BJ (cell line): ENCODE measurements at regions not wholly inside any gene's neighbourhood (a gene's known extent, or its start where the extent isn't known, plus 50 kb on each side); places are given as distances from the start of the nearest gene placed in this dataset.

Source experiments
- CTCF ChIA-PET: fragments of 350-600 bp; formaldehyde crosslinking; extraction: SDS; loops from one replicate; lab custom pipeline; 2021; ENCODE audit warnings: antibody characterized with exemption, inconsistent platforms; lab: Yijun Ruan, JAX
- POLR2A ChIA-PET: fragments of 300-600 bp; sonication (Branson Sonifier 250); formaldehyde crosslinking; extraction: SDS; loops from one replicate; lab custom pipeline; 2021; ENCODE audit warnings: antibody characterized with exemption; lab: Charles Lee
- DNase-seq: peaks from one replicate; pipeline ENCODE4 v3.0.0-alpha.2; 2011; ENCODE audit warnings: low read depth
- H3K27me3 ChIP-seq: 2 replicates; pipeline ENCODE4 v1.6.0; 2011; ENCODE audit warnings: low read length; ENCODE audit not compliant: control insufficient read depth, insufficient read depth
- H3K36me3 ChIP-seq: 2 replicates; pipeline ENCODE4 v1.5.1; 2011; ENCODE audit warnings: low read length; ENCODE audit not compliant: control insufficient read depth, insufficient read depth
- H3K4me3 ChIP-seq: 2 replicates; pipeline ENCODE4 v1.5.1; 2011; ENCODE audit warnings: low read depth, mild to moderate bottlenecking, control low read depth, low read length
- TF ChIP-seq, protein P1 (sequence below): IDR thresholded peaks from 2 replicates; pipeline ENCODE4 v1.5.1; 2011; ENCODE audit warnings: low read depth, mild to moderate bottlenecking, control low read depth, inconsistent platforms, low read length, moderate library complexity; ENCODE audit not compliant: insufficient read depth

DNA sequence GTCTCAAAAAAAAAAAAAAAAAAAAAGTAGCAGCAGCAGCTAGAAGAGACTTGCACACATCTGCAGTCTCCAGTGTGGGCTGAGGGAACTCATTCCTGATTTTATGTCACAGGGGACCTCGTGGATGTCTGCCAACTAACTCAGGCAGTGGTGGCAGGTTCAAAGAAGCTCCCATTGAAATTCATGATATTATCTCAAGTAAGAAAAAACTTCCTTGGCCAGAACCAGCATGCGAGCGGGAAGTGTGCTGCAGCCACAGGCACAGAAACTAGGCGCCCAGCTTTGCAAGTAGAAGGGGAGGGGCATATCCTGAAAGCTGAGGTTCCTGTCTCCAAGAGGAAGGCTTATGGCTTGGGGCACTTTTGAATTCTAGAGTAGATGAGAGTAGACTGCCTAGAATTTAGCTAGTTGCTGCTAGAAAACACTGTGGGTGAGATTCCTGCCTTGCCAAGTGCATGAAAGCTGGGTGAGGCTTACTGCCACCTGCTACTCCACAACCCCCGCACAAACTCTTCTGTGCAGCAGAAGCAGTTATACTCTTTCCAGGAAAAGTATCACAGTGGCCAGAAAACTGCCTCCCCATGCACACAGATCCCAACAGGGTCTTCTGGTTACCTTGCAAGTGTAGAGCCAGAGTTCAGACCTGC, 603.8 kb upstream of the CA10 start:
- Histone ChIP-seq H3K36me3 (no peaks in the 10 kb centered on the region), H3K4me3 (no peak overlapping the region), H3K27me3 (no peaks in the 10 kb centered on the region)
- DNase-seq, result no peak
- TF ChIP-seq, protein P1, sequence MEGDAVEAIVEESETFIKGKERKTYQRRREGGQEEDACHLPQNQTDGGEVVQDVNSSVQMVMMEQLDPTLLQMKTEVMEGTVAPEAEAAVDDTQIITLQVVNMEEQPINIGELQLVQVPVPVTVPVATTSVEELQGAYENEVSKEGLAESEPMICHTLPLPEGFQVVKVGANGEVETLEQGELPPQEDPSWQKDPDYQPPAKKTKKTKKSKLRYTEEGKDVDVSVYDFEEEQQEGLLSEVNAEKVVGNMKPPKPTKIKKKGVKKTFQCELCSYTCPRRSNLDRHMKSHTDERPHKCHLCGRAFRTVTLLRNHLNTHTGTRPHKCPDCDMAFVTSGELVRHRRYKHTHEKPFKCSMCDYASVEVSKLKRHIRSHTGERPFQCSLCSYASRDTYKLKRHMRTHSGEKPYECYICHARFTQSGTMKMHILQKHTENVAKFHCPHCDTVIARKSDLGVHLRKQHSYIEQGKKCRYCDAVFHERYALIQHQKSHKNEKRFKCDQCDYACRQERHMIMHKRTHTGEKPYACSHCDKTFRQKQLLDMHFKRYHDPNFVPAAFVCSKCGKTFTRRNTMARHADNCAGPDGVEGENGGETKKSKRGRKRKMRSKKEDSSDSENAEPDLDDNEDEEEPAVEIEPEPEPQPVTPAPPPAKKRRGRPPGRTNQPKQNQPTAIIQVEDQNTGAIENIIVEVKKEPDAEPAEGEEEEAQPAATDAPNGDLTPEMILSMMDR, result no peak
- POLR2A ChIA-PET, result no interaction called here
- CTCF ChIA-PET, result no interaction called here

DNA sequence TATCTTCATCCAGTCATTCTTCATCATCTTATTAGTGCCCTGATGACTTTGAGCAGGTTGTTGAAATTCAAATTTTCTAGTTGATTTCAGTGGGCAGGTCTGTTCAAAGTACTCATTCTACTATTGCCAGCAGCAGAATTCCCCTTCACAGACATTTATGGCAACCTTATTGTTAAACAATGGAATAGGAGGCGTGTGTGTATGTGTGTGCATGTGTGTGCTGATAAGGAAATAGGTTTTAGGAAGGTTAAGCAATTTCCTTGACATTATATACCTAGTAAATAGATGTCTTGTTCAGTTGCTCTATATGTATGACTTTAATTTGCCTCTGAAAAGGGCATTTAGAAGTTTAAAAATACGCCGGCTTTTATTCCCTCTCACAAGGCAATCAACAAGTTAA, 601.4 kb upstream of the CA10 start:
- ChIA-PET POLR2A (no interaction called here), CTCF (no interaction called here)
- TF ChIP-seq, protein P1, result no peak
- DNase-seq, result no peak
- Histone ChIP-seq H3K4me3 (no peak overlapping the region), H3K36me3 (no peaks in the 10 kb centered on the region), H3K27me3 (no peaks in the 10 kb centered on the region)

DNA sequence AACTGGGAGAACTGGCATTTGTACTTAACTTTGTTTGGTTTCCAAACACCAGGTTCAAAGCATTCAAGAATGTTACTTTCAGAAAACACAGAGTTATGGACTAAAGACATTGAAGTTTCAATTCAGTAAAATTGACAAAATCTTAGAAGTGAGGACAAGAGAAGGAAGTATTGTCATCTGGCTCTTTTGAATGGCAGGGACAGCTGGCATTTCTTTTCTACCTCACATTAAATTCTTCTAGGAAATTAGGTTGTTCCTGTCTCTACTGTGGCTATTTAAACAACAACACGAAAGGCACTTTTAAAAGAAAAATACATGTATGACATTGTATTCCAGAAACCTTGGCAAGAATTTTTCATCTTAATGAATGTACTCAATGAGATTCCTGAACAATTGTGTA, 600.0 kb upstream of the CA10 start:
- DNase-seq, result no peak
- Histone ChIP-seq H3K27me3 (no peaks in the 10 kb centered on the region), H3K4me3 (no peak overlapping the region), H3K36me3 (no peaks in the 10 kb centered on the region)
- ChIA-PET POLR2A (no interaction called here), CTCF (no interaction called here)
- TF ChIP-seq, protein P1, result no peak

DNA sequence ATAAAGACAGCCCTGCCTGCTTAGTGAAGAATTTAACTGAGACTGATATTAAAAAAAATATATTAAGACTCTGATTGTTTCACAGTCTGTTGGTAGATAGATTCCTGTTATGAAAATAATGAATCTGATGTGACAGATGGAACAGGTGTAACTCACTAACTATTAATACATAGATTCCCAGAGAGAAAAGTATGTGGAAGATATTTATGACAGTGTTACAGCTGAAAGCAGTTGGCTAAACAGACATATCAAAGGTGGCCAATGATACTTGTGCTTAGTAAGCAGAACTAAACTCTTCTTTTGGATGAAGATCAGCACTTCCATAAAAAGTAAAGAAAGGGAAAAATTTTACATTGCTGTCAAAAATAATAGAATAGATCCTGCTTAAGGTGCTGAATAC, 598.2 kb upstream of the CA10 start:
- H3K36me3 ChIP-seq, result no peaks in the 10 kb centered on the region
- CTCF ChIA-PET, result no interaction called here
- POLR2A ChIA-PET, result no interaction called here
- no peaks in the 10 kb centered on the region for H3K27me3 ChIP-seq
- H3K4me3 ChIP-seq, result no peak overlapping the region
- TF ChIP-seq, protein P1, result no peak
- DNase-seq, result no peak

DNA sequence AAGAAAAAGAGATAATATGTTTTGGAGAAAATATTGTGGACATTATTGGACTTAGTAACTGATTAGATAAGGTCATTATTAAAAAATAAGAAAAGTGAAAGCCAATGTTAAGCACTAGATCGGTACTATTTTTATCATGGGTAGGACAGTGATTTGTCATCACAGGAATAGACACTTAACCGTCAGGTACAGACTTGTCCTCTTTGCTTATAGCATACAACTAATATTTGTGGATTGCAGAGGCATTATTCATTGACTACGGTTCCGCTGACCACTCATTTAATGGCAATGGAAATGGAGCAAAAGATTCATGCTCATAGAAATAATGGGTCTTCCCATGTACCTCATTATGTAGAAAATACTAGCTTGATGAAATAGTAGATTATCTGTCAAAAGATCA, 596.3 kb upstream of the CA10 start:
- H3K4me3 ChIP-seq, result no peak overlapping the region
- no peaks in the 10 kb centered on the region for H3K36me3 ChIP-seq
- DNase-seq, result no peak
- TF ChIP-seq, protein P1, result no peak
- ChIA-PET CTCF (no interaction called here), POLR2A (no interaction called here)
- no peaks in the 10 kb centered on the region for H3K27me3 ChIP-seq
